NT2/D1 (cell line): ENCODE measurements at regions not wholly inside any gene's neighbourhood (a gene's known extent, or its start where the extent isn't known, plus 50 kb on each side); places are given as distances from the start of the nearest gene placed in this dataset.

Experiments used
- DNase-seq: peaks from one replicate; pipeline ENCODE4 v3.0.0-alpha.2; 2011; ENCODE audit warnings: low read depth, low spot score
- H3K27me3 ChIP-seq: 2 replicates; pipeline ENCODE4 v1.6.0; 2011; ENCODE audit warnings: mild to moderate bottlenecking; ENCODE audit not compliant: insufficient read length, insufficient read depth
- H3K36me3 ChIP-seq: 2 replicates; pipeline ENCODE4 v1.6.1; 2011; ENCODE audit warnings: mild to moderate bottlenecking, low read length, mixed read lengths; ENCODE audit not compliant: insufficient read depth, insufficient read length
- H3K4me1 ChIP-seq: 2 replicates; pipeline ENCODE4 v1.5.1; 2011; ENCODE audit not compliant: insufficient read depth, insufficient read length
- H3K4me3 ChIP-seq: 2 replicates; pipeline ENCODE4 v1.5.1; 2011; ENCODE audit warnings: low read depth; ENCODE audit not compliant: insufficient read length
- H3K9ac ChIP-seq: 2 replicates; pipeline ENCODE4 v1.6.0; 2011; ENCODE audit warnings: low read depth; ENCODE audit not compliant: insufficient read length
- H3K9me3 ChIP-seq: 2 replicates; pipeline ENCODE4 v1.5.1; 2011; ENCODE audit warnings: mild to moderate bottlenecking, low read length; ENCODE audit not compliant: insufficient read depth
- SUZ12 ChIP-seq: IDR thresholded peaks from 2 replicates; pipeline ENCODE4 v1.6.1; 2011; ENCODE audit not compliant: insufficient read length, insufficient read depth; ENCODE audit errors: extremely low read depth
- YY1 ChIP-seq: IDR thresholded peaks from 2 replicates; pipeline ENCODE4 v1.6.1; 2011; ENCODE audit not compliant: insufficient read length, insufficient read depth
- ZNF274 ChIP-seq: IDR thresholded peaks from 2 replicates; pipeline ENCODE4 v1.6.1; 2011; ENCODE audit warnings: mild to moderate bottlenecking, low read depth, low read length

- H3K27me3 ChIP-seq, result peaks cover under 1% of the 10 kb centered on the region
- no peak for TF ChIP-seq SUZ12
- no peak for TF ChIP-seq ZNF274
- TF ChIP-seq YY1, result no peak
- no peak overlapping the region for H3K9ac ChIP-seq
- H3K4me1 ChIP-seq, result peaks cover 11% of the 10 kb centered on the region
- H3K36me3 ChIP-seq, result no peaks in the 10 kb centered on the region
- H3K9me3 ChIP-seq, result no peaks in the 10 kb centered on the region
- DNase-seq, result no peak
- no peak overlapping the region for H3K4me3 ChIP-seq
Observed at GRCh38 chr17:64769712-64770111, 107.6 kb upstream of the SMURF2 start.

GRCh38 chr17:64767269-64767997, 105.3 kb upstream of the SMURF2 start:
- Histone ChIP-seq H3K4me3 (no peak overlapping the region), H3K27me3 (no peaks in the 10 kb centered on the region), H3K9me3 (no peaks in the 10 kb centered on the region), H3K36me3 (peaks cover 3% of the 10 kb centered on the region), H3K4me1 (peaks cover 10% of the 10 kb centered on the region), H3K9ac (no peak overlapping the region)
- no peak for DNase-seq
- TF ChIP-seq SUZ12 (no peak), YY1 (no peak), ZNF274 (no peak)

GRCh38 chr17:64765191-64765889, 103.2 kb upstream of the SMURF2 start:
- no peaks in the 10 kb centered on the region for H3K27me3 ChIP-seq
- no peak overlapping the region for H3K4me3 ChIP-seq
- TF ChIP-seq YY1 (no peak), SUZ12 (no peak)
- H3K4me1 ChIP-seq, result peaks cover 10% of the 10 kb centered on the region
- peaks cover 9% of the 10 kb centered on the region for H3K36me3 ChIP-seq
- no peak overlapping the region for H3K9ac ChIP-seq
- no peaks in the 10 kb centered on the region for H3K9me3 ChIP-seq
- no peak for DNase-seq

DNA sequence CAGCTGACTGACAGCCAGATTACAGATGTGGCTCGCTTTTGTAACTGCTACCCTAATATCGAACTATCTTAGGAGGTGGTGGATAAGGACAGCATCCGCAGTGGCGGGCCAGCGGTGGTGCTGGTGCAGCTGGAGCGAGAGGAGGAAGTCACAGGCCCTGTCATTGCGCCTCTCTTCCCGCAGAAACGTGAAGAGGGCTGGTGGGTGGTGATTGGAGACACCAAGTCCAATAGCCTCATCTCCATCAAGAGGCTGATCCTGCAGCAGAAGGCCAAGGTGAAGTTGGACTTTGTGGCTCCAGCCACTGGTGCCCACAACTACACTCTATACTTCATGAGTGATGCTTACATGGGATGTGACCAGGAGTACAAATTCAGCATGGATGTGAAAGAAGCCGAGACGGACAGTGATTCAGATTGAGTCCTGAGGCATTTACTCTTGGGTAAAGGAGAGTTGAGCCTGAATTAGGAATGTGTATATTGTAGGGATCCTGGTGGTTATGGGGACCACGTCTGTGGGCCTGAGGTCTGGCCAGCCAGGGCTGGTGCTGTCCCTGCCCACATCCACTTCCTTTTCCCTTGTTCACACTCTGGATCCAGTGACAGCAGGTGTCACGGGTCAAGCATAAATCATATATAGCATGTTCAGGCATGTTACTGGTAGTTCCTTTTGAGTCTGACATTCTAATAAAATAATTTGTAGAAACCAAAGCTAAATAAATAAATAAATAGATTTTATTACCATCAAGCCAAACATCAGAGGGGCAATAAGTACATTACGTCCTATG, 89.0 kb upstream of the SMURF2 start:
- TF ChIP-seq ZNF274 (no peak), SUZ12 (no peak), YY1 (no peak)
- DNase-seq, result no peak
- H3K27me3 ChIP-seq, result no peaks in the 10 kb centered on the region

GRCh38 chr17:64750478-64750877, 88.4 kb upstream of the SMURF2 start:
- DNase-seq, result no peak
- TF ChIP-seq ZNF274 (no peak), SUZ12 (no peak), YY1 (no peak)

More for the DNA sequence above, 89.0 kb upstream of the SMURF2 start:
- Histone ChIP-seq H3K4me1 (no peaks in the 10 kb centered on the region), H3K9ac (no peak overlapping the region), H3K4me3 (no peak overlapping the region), H3K9me3 (no peaks in the 10 kb centered on the region), H3K36me3 (peaks cover 30% of the 10 kb centered on the region)

GRCh38 chr17:64749306-64749705, 87.2 kb upstream of the SMURF2 start:
- TF ChIP-seq SUZ12 (no peak), YY1 (no peak), ZNF274 (no peak)
- H3K9ac ChIP-seq, result no peak overlapping the region
- no peaks in the 10 kb centered on the region for H3K4me1 ChIP-seq
- DNase-seq, result no peak
- peaks cover 22% of the 10 kb centered on the region for H3K36me3 ChIP-seq
- H3K9me3 ChIP-seq, result no peaks in the 10 kb centered on the region
- no peak overlapping the region for H3K4me3 ChIP-seq
- no peaks in the 10 kb centered on the region for H3K27me3 ChIP-seq

More at GRCh38 chr17:64750478-64750877, 88.4 kb upstream of the SMURF2 start:
- H3K4me3 ChIP-seq, result no peak overlapping the region
- no peaks in the 10 kb centered on the region for H3K9me3 ChIP-seq
- H3K36me3 ChIP-seq, result peaks cover 24% of the 10 kb centered on the region
- H3K9ac ChIP-seq, result no peak overlapping the region
- no peaks in the 10 kb centered on the region for H3K27me3 ChIP-seq
- no peaks in the 10 kb centered on the region for H3K4me1 ChIP-seq

DNA sequence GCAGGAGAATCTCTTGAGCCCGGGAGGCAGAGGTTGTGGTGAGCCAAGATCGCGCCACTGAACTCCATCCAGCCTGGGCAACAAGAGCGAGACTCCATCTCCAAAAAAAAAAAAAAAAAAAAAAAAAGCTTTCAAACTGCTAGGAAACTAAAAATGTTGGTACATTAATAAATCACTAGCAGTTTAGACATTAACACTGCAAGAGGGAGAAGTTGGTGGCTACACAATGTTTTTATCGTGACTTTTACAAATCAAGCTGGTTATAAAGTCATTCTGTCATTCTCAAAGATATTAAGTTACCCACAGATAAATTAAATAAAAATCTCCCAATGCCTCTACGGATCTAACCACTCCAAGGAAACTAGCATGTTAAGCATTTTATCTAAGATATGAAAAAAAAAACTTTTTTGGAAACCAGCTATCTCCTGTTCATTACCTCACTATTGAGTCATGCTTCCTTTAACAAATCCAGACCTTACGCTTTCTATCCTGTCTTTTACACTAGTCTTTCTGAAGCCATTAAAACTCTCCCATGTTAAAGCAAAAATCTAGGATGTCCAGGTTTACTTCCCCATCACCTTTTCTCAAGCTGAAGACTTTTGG, 85.9 kb upstream of the SMURF2 start:
- no peaks in the 10 kb centered on the region for H3K27me3 ChIP-seq
- no peaks in the 10 kb centered on the region for H3K4me1 ChIP-seq
- no peak overlapping the region for H3K4me3 ChIP-seq
- no peak overlapping the region for H3K9ac ChIP-seq
- H3K36me3 ChIP-seq, result peaks cover 14% of the 10 kb centered on the region
- DNase-seq, result no peak
- H3K9me3 ChIP-seq, result no peaks in the 10 kb centered on the region
- TF ChIP-seq ZNF274 (no peak), SUZ12 (no peak), YY1 (no peak)
